ENCODE measurements at regions not wholly inside any gene's neighbourhood (a gene's known extent, or its start where the extent isn't known, plus 50 kb on each side); places are given as distances from the start of the nearest gene placed in this dataset.

GRCh38 chr10:131513445-131513844 is 201.9 kb upstream of the TCERG1L start:
- Histone ChIP-seq H3K27me3 (no peaks in the 10 kb centered on the region), H3K4me3 (no peak overlapping the region), H3K4me1 (ENCODE audit: insufficient read depth) (no peaks in the 10 kb centered on the region), H3K36me3 (no peaks in the 10 kb centered on the region), H3K27ac (no peak overlapping the region), H3K9me3 (no peaks in the 10 kb centered on the region)
- WGBS, 3 donors = 75 to 86% (median 81%) methylated on average over 4 of the region's 4 CpGs
- no peak for DNase-seq
- TF ChIP-seq CTCF (IDR thresholded peaks at IDR 0.05) (no peak), POLR2A (IDR thresholded peaks at IDR 0.05) (no peak), EP300 (IDR thresholded peaks at IDR 0.05) (no peak)
- intact Hi-C loops (cut with DNase I) = no loop called here

GRCh38 chr10:131513901-131514300 is 202.4 kb upstream of the TCERG1L start:
- no peak for TF ChIP-seq POLR2A (IDR thresholded peaks at IDR 0.05)
- no peak for TF ChIP-seq CTCF (IDR thresholded peaks at IDR 0.05)
- no peak for TF ChIP-seq EP300 (IDR thresholded peaks at IDR 0.05)
- H3K9me3 ChIP-seq = no peaks in the 10 kb centered on the region
- WGBS, 3 donors = 58 to 62% (median 60%) methylated on average over 8 of the region's 8 CpGs
- intact Hi-C loops (cut with DNase I) = no loop called here
- no peak overlapping the region for H3K27ac ChIP-seq
- no peaks in the 10 kb centered on the region for H3K36me3 ChIP-seq
- H3K27me3 ChIP-seq = no peaks in the 10 kb centered on the region
- H3K4me1 ChIP-seq (ENCODE audit: insufficient read depth) = no peaks in the 10 kb centered on the region
- DNase-seq = no peak
- no peak overlapping the region for H3K4me3 ChIP-seq

- TF ChIP-seq POLR2A (IDR thresholded peaks at IDR 0.05) (no peak), CTCF (IDR thresholded peaks at IDR 0.05) (no peak), EP300 (IDR thresholded peaks at IDR 0.05) (no peak)
- H3K4me3 ChIP-seq = no peak overlapping the region
- no peak overlapping the region for H3K27ac ChIP-seq
- 39 to 44% (median 43%) methylated on average over 12 of the region's 12 CpGs for WGBS, 3 donors
- no peaks in the 10 kb centered on the region for H3K27me3 ChIP-seq
- intact Hi-C loops (cut with DNase I) = no loop called here
- no peak for DNase-seq
- no peaks in the 10 kb centered on the region for H3K4me1 ChIP-seq (ENCODE audit: insufficient read depth)
- H3K36me3 ChIP-seq = no peaks in the 10 kb centered on the region
- no peaks in the 10 kb centered on the region for H3K9me3 ChIP-seq
These were observed 202.9 kb upstream of the TCERG1L start for GRCh38 chr10:131514454-131514853.

GRCh38 chr10:131516285-131516684 is 204.8 kb upstream of the TCERG1L start:
- no peak for DNase-seq
- no peak overlapping the region for H3K27ac ChIP-seq
- intact Hi-C loops (cut with DNase I) = no loop called here
- no peak overlapping the region for H3K4me3 ChIP-seq
- H3K9me3 ChIP-seq = no peaks in the 10 kb centered on the region
- H3K27me3 ChIP-seq = no peaks in the 10 kb centered on the region
- WGBS, 3 donors = 79 to 88% (median 84%) methylated on average over 12 of the region's 12 CpGs
- TF ChIP-seq POLR2A (IDR thresholded peaks at IDR 0.05) = no peak
- no peak for TF ChIP-seq EP300 (IDR thresholded peaks at IDR 0.05)
- no peak for TF ChIP-seq CTCF (IDR thresholded peaks at IDR 0.05)
- no peaks in the 10 kb centered on the region for H3K36me3 ChIP-seq
- H3K4me1 ChIP-seq (ENCODE audit: insufficient read depth) = no peaks in the 10 kb centered on the region

- 82 to 89% (median 85%) methylated on average over 17 of the region's 17 CpGs for WGBS, 3 donors
- intact Hi-C loops (cut with DNase I) = no loop called here
- no peaks in the 10 kb centered on the region for H3K36me3 ChIP-seq
- no peaks in the 10 kb centered on the region for H3K9me3 ChIP-seq
- H3K4me3 ChIP-seq = no peak overlapping the region
- H3K4me1 ChIP-seq (ENCODE audit: insufficient read depth) = no peaks in the 10 kb centered on the region
- no peaks in the 10 kb centered on the region for H3K27me3 ChIP-seq
- TF ChIP-seq EP300 (IDR thresholded peaks at IDR 0.05) (no peak), POLR2A (IDR thresholded peaks at IDR 0.05) (no peak), CTCF (IDR thresholded peaks at IDR 0.05) (no peak)
- DNase-seq = no peak
- no peak overlapping the region for H3K27ac ChIP-seq
These were observed 206.3 kb upstream of the TCERG1L start for GRCh38 chr10:131517781-131518180.
